GM21825 (cell line): ENCODE measurements at regions not wholly inside any gene's neighbourhood (a gene's known extent, or its start where the extent isn't known, plus 50 kb on each side); places are given as distances from the start of the nearest gene placed in this dataset.
A peak's percentile ranks its signal among the peaks of the same experiment; 100 is the strongest.

Experiments used
- ATAC-seq: cut with Tn5 transposase; IDR thresholded peaks from one replicate; pipeline ENCODE4 v1.9.1; 2021; ENCODE audit warnings: mild to moderate bottlenecking, moderate library complexity; ENCODE audit not compliant: unreplicated experiment

- no peak for ATAC-seq
Measured at GRCh38 chr4:167475951-167476350, 241.7 kb upstream of the SPOCK3 start.

DNA sequence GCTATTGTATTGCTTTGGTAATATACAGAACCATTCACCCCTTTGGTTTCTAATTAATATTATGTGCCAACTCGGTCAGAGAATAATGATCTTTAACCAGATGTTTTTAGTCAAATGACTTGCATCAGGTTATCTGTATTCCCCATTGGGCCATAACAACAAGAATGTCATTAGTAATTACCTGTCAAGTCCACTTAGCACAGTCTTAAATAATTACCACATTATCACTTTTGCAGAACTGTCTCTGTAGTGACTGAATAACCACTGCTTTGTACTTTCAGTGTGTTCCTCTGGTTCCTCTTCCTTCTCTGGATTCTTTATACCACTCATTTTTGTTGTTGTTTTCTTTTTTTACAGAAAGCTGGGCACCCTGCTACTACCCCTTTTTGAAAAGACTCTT is 257.7 kb upstream of the SPOCK3 start:
- no peak for ATAC-seq

GRCh38 chr4:167509551-167509950 is 275.3 kb upstream of the SPOCK3 start:
- no peak for ATAC-seq

DNA sequence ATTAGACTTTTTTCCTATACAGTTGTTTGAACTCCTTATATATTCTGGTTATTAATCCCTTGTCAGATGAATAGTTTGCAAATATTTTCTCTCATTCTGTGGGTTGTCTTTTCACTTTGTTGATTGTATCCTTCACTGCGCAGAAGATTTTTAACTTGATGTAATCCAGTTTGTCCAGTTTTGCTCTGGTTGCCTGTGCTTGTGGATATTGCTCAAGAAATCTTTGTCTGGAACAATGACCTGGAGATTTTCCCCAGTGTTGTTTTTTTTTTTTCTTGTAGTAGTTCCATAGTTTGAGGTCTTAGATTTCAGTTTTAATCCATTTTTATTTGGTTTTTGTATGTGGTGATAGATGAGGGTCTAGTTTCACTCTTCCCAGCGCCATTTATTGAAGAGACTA is 289.8 kb upstream of the SPOCK3 start:
- ATAC-seq: no peak

DNA sequence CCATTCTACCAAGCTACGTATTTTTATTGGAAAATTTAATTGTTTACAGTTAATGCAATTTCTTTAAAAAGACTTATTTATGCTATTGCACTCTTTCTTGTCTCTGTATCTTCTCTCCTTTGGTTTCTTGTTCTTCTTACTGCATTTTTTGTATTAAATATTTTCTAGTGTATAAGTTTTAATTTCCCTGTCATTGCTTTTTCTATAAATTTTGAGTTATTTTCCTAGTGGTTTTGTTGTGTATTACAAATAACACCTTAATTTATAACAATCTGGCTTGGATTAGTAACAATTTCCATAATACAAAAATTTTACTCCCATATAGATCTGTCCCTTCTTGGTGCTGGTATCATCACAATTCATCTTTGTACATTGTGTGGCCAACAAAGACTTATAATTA is 303.5 kb upstream of the SPOCK3 start:
- no peak for ATAC-seq

DNA sequence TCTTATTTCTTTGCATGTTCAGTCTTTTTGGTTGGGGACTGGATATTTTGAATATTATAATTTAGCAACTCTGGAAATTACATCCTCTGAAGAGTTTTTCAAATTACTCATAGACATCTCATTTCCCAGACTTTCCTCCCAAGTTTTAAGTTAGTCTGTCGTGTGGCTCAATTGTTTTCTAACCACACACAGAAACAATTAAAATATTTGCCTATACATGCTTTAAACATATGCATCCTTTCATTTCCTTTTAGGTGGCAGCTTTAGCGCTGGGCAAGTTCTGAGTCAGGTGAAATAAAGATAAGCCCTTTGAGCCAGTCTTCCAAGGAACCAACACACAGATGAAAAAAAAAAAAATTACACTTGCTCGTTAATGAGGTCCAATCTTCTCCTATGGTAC is 307.0 kb upstream of the SPOCK3 start:
- no peak for ATAC-seq

- ATAC-seq: no peak
Measured at GRCh38 chr4:167544391-167544790, 310.1 kb upstream of the SPOCK3 start.

DNA sequence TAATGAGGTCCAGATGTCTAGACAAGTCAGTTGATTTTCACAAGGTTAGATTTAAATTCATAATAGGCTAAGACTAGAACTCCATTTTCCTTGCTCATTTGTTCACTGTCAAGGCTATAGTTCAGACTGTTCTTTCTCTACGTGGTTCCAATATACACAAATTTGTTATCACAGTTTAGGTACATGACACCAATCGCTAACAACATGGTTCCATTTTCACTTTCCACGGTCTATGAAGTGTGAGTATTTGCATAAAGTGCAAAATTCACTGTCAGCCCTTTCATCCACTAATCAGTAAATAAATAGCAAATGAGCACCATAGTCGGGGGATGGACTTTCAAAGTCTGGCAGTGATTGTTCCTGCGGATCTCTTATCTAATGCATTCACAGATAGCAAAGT is 315.7 kb upstream of the SPOCK3 start:
- ATAC-seq: no peak

- ATAC-seq: peak; percentile 81
Measured at GRCh38 chr4:167555338-167556022, 321.2 kb upstream of the SPOCK3 start.

DNA sequence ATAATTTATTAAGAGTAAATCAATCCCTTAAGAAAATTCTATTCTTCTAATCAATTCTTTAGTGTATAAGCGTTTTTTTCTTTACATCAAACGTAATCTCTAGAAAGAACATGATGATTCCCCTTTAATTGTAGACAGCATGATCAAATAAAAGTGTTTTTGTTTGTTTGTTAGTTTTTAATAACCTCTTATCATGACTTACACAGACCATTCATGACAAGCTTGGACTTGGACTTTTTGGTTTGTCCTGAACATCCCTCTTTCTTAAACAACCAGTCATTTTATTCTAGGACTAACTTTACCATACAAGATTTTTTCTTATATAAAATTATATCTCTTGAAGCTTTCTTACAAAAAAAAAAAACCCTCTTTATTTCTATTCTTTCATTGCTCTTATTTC is 344.6 kb upstream of the SPOCK3 start:
- ATAC-seq: no peak

- no peak for ATAC-seq
Measured at GRCh38 chr4:167581449-167581965, 347.2 kb upstream of the SPOCK3 start.

- no peak for ATAC-seq
Measured at GRCh38 chr4:167587361-167587760, 353.1 kb upstream of the SPOCK3 start.

- ATAC-seq: no peak
Measured at GRCh38 chr4:167595898-167596297, 361.6 kb upstream of the SPOCK3 start.

DNA sequence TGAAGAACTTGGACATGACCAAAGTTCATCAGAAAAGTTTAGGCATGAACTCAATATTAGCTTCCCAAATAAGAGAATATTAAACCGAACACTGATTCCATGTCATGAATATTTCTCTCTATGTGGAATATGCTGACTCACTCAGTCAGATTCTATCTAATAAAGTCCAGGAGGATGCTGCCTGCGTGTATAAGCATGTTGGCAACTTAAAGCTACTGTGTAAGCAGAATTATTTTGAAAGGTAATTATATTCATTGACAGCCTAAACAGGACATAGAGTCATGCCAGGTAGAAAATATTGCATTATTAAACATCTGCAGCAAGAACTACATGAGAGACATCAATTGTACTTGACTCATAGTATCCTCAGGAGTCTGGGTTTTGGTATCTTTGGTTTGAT is 367.9 kb upstream of the SPOCK3 start:
- no peak for ATAC-seq

DNA sequence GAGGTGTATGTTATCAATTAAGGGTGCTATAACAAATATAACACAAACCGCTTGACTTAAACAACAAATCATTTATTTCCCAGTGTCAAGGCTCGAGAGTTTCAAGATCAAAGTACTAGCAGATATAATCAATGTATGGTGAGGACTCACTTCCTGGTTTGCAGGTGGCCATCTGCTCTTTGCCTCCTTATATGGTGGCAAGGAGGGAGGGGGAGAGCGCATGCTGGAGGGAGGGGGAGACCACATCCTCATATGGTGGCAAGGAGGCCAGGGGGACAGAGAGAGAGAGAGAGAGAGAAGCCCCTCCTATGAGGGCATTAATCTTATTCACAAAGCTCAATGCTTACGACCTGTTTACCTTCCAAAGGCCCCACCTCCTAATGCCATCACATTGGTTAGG is 372.3 kb upstream of the SPOCK3 start:
- no peak for ATAC-seq

GRCh38 chr4:167613381-167613780 is 379.1 kb upstream of the SPOCK3 start:
- no peak for ATAC-seq

- ATAC-seq: no peak
Measured at GRCh38 chr4:167614866-167615265, 380.6 kb upstream of the SPOCK3 start.

DNA sequence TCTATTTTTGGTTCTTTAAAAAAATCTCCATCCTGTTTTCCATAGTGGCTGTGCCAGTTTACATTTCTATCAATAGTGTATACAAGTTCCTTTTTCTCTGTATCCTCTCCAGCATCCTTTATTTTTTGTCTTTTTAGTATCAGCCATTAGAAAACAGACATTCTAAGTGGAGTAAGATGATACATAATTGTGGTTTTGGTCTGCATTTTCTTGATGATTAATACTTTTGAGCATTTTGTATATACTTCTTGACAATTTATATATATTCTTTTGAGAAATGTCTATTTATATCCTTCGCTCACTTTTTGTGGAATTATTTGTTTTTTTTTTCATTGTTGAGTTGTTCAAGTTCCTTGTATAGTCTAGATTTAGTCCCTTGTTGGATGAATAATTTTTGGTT is 382.2 kb upstream of the SPOCK3 start:
- ATAC-seq: no peak

DNA sequence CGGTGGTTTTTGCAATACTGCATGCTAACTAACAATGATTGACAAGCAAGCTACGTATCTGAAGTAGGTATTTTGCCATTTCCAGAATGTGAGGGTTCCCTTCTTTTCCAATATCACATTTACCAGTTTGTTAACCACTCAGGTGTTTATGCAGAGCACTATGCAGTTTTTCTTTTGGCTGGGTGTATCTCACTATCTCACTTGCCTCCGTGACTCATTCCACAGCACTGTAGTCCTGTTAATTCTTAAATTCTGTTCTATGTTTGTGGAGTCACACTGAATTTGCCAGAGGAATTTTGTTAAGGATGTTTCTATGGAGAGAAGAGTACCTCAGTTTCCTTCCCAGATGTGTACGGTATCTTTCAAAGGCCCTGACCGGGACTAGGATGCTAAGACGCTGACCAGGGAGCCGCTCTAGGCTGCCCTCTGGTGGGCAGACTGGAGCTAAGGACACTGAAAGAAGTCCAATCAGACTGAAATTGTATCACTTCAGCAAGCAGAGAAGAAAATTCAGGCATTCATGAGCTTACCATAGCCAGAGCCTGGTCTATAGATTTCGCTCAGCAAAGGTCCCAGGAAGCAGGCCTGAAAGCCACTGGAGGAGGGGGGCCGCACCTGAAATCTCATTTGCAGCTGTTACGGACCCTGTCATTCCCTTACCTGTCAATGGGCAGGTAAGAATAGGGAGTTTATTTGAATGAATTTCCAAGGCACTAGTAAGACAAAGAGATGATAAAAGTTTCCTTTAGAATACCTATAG is 388.4 kb upstream of the SPOCK3 start:
- ATAC-seq: peak; percentile 97

- no peak for ATAC-seq
Measured at GRCh38 chr4:167623241-167623572, 388.9 kb upstream of the SPOCK3 start.

GRCh38 chr4:167629272-167629671 is 395.0 kb upstream of the SPOCK3 start:
- ATAC-seq: no peak

DNA sequence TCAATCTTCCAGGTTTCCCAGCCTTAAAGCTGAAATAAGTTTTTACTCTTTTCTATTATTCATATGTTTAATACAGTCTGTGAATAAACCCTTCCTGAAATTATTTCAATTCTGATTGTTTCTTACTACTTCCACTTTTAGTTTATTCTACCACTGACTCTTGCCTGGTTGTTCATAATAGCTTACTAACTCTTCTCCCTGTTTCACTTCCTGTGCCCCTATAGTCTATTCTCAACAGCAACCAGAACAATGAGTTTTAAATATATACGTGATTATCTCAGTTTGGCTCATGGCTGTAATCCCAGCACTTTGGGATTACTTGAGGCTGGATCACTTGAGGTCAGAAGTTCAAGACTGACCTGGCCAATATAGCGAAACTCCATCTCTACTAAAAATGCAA is 408.0 kb upstream of the SPOCK3 start:
- ATAC-seq: no peak

DNA sequence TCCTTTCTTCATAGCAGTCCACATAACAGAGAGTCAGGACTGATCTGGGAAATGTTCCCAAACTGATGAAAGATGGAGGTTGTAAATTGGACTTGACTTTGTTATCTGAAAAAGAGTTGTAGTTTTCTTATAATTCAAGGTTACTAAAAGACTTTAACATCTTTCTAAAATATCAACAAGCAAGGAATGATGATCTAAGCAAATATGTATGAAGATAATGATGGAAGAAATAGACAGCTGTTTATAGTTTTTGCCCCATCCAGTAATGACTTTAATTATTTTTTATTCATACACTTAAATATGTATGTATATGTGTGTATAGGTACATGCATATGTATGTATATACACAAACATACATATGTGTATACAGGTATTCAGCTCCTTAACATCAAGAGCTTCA is 411.1 kb upstream of the SPOCK3 start:
- ATAC-seq: no peak
